Smooth muscle cell (in vitro differentiated cells): ENCODE measurements at regions not wholly inside any gene's neighbourhood (a gene's known extent, or its start where the extent isn't known, plus 50 kb on each side); places are given as distances from the start of the nearest gene placed in this dataset.
A peak's percentile ranks its signal among the peaks of the same experiment; 100 is the strongest.

Source experiments
- DNase-seq: peaks from one replicate; lab custom pipeline; 2025; ENCODE audit not compliant: unreplicated experiment; lab: John Stamatoyannopoulos, UW
- H2AFZ ChIP-seq: fragments of 200-600 bp; sonication (generic); 2 replicates; pipeline ENCODE4 v1.6.0; 2016; ENCODE audit warnings: antibody characterized with exemption, low read depth, mild to moderate bottlenecking
- H3F3A ChIP-seq: fragments of 200-600 bp; sonication (generic); 2 replicates; pipeline ENCODE4 v1.6.0; 2017; ENCODE audit warnings: antibody characterized with exemption, low read depth
- H3K27ac ChIP-seq: fragments of 200-600 bp; sonication (generic); 2 replicates; pipeline ENCODE4 v1.5.1; 2016; ENCODE audit warnings: low read depth, mild to moderate bottlenecking
- H3K27me3 ChIP-seq: fragments of 200-600 bp; sonication (generic); 2 replicates; pipeline ENCODE4 v1.6.1; 2016; ENCODE audit warnings: low read depth, mild to moderate bottlenecking
- H3K36me3 ChIP-seq: fragments of 200-600 bp; sonication (generic); 2 replicates; pipeline ENCODE4 v1.5.1; 2016; ENCODE audit warnings: low read depth
- H3K4me1 ChIP-seq: fragments of 200-600 bp; sonication (generic); 2 replicates; pipeline ENCODE4 v1.5.1; 2016; ENCODE audit warnings: low read depth
- H3K4me2 ChIP-seq: fragments of 200-600 bp; sonication (generic); 2 replicates; pipeline ENCODE4 v1.6.0; 2016; ENCODE audit warnings: mild to moderate bottlenecking
- H3K4me3 ChIP-seq: fragments of 200-600 bp; sonication (generic); 2 replicates; pipeline ENCODE4 v1.5.1; 2016; ENCODE audit warnings: mild to moderate bottlenecking
- H3K79me2 ChIP-seq: fragments of 200-600 bp; sonication (generic); 2 replicates; pipeline ENCODE4 v1.6.0; 2016; ENCODE audit warnings: low read depth, mild to moderate bottlenecking
- H3K9ac ChIP-seq: fragments of 200-600 bp; sonication (generic); 2 replicates; pipeline ENCODE4 v1.6.0; 2016; ENCODE audit warnings: low read depth
- H3K9me3 ChIP-seq: fragments of 200-600 bp; sonication (generic); replicated peaks from 2 replicates; pipeline ENCODE4 v1.5.1; 2016; ENCODE audit warnings: low read depth
- H4K20me1 ChIP-seq: fragments of 200-600 bp; sonication (generic); 2 replicates; pipeline ENCODE4 v1.6.0; 2016; ENCODE audit warnings: low read depth
- CTCF ChIP-seq: fragments of 200-600 bp; sonication (generic); IDR thresholded peaks from 2 replicates; pipeline ENCODE4 v1.5.1; 2017; ENCODE audit warnings: borderline replicate concordance, mild to moderate bottlenecking, antibody characterized with exemption; ENCODE audit not compliant: insufficient read depth, poor library complexity, severe bottlenecking
- WGBS: methylation state at CpG from one replicate; pipeline ENCODE4 v1.1.7; 2016; ENCODE audit warnings: low lambda C conversion rate; 5-methylcytosine and 5-hydroxymethylcytosine counted together

- Histone ChIP-seq H3K4me3 (no peak overlapping the region), H3K79me2 (no peaks in the 10 kb centered on the region), H3K4me1 (no peaks in the 10 kb centered on the region), H3K27ac (no peak overlapping the region), H3K27me3 (no peaks in the 10 kb centered on the region), H3K36me3 (no peaks in the 10 kb centered on the region), H3K9ac (no peak overlapping the region), H3K9me3 (no peaks in the 10 kb centered on the region), H2AFZ (no peak overlapping the region), H4K20me1 (no peaks in the 10 kb centered on the region), H3K4me2 (no peak overlapping the region), H3F3A (peaks cover 10% of the 10 kb centered on the region)
- TF ChIP-seq CTCF: no peak
- 98% methylated on average over 2 of the region's 2 CpGs for WGBS
- no peak for DNase-seq
Observed at GRCh38 chr14:61963926-61964325, 201.7 kb downstream of the SNAPC1 start.

GRCh38 chr14:61965030-61965745 lies 203.0 kb downstream of the SNAPC1 start:
- H3K4me3 ChIP-seq: no peak overlapping the region

GRCh38 chr14:61968207-61968606 lies 206.0 kb downstream of the SNAPC1 start:
- TF ChIP-seq CTCF: no peak
- Histone ChIP-seq H3K9ac (no peak overlapping the region), H3F3A (peaks cover 10% of the 10 kb centered on the region), H3K4me2 (no peak overlapping the region), H2AFZ (no peak overlapping the region), H3K4me1 (no peaks in the 10 kb centered on the region), H3K9me3 (no peaks in the 10 kb centered on the region), H3K79me2 (no peaks in the 10 kb centered on the region), H3K27ac (no peak overlapping the region), H3K27me3 (no peaks in the 10 kb centered on the region), H4K20me1 (no peaks in the 10 kb centered on the region), H3K4me3 (no peak overlapping the region), H3K36me3 (no peaks in the 10 kb centered on the region)
- DNase-seq: no peak
- WGBS: 97% methylated on average over 2 of the region's 2 CpGs

More at GRCh38 chr14:61965030-61965745, 203.0 kb downstream of the SNAPC1 start:
- Histone ChIP-seq H3K4me1 (no peaks in the 10 kb centered on the region), H3K4me2 (peak overlapping the region; percentile 60), H3K27me3 (no peaks in the 10 kb centered on the region), H3K79me2 (no peaks in the 10 kb centered on the region), H3K27ac (peak overlapping the region; percentile 85), H3K9me3 (no peaks in the 10 kb centered on the region), H3K36me3 (no peaks in the 10 kb centered on the region), H3K9ac (peak overlapping the region; percentile 35), H3F3A (peaks cover 10% of the 10 kb centered on the region), H4K20me1 (no peaks in the 10 kb centered on the region), H2AFZ (peak overlapping the region; percentile 28)
- 54% methylated on average over 2 of the region's 2 CpGs for WGBS
- TF ChIP-seq CTCF: no peak
- no peak for DNase-seq

GRCh38 chr14:61972711-61973110 lies 210.5 kb downstream of the SNAPC1 start:
- TF ChIP-seq CTCF: no peak
- Histone ChIP-seq H2AFZ (no peak overlapping the region), H3K27me3 (no peaks in the 10 kb centered on the region), H3K9me3 (no peaks in the 10 kb centered on the region), H3K27ac (no peak overlapping the region), H3K4me3 (no peak overlapping the region), H3K9ac (no peak overlapping the region), H3F3A (no peaks in the 10 kb centered on the region), H4K20me1 (no peaks in the 10 kb centered on the region), H3K4me1 (no peaks in the 10 kb centered on the region), H3K4me2 (no peak overlapping the region), H3K36me3 (no peaks in the 10 kb centered on the region), H3K79me2 (no peaks in the 10 kb centered on the region)
- whole genome bisulfite sequencing: 91% methylated on average over 3 of the region's 3 CpGs
- DNase-seq: no peak
